HL-60 (cell line): ENCODE measurements at regions not wholly inside any gene's neighbourhood (a gene's known extent, or its start where the extent isn't known, plus 50 kb on each side); places are given as distances from the start of the nearest gene placed in this dataset.

Experiments
- POLR2AphosphoS5 ChIP-seq: IDR thresholded peaks from 2 replicates; pipeline ENCODE4 v1.6.1; 2012; ENCODE audit warnings: low read depth
- TF ChIP-seq, protein P1 (sequence below): IDR thresholded peaks from one replicate; pipeline ENCODE4 v1.5.1; 2011; ENCODE audit warnings: low read length, control low read depth, inconsistent platforms; ENCODE audit not compliant: insufficient read depth

DNA sequence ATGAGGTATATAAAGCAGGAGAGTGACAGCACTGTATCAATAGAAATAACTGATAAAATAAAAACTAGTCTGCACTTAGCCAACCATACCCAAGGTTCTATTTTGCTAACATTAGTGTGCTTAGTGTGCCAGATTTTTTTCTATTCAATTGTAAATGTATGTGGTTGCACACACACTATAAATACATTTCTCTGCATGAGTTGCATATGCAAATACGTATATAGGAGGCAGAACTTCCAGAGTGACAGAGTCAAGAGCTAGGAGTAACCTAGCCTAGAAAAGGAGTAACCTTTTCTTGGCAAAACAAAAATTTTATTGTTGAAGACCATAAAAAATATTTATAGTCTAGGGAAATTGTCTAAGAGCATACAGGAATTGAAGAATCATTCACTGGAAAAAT lies 461.6 kb downstream of the GABRG2 start:
- TF ChIP-seq, protein P1, sequence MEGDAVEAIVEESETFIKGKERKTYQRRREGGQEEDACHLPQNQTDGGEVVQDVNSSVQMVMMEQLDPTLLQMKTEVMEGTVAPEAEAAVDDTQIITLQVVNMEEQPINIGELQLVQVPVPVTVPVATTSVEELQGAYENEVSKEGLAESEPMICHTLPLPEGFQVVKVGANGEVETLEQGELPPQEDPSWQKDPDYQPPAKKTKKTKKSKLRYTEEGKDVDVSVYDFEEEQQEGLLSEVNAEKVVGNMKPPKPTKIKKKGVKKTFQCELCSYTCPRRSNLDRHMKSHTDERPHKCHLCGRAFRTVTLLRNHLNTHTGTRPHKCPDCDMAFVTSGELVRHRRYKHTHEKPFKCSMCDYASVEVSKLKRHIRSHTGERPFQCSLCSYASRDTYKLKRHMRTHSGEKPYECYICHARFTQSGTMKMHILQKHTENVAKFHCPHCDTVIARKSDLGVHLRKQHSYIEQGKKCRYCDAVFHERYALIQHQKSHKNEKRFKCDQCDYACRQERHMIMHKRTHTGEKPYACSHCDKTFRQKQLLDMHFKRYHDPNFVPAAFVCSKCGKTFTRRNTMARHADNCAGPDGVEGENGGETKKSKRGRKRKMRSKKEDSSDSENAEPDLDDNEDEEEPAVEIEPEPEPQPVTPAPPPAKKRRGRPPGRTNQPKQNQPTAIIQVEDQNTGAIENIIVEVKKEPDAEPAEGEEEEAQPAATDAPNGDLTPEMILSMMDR: no peak
- no peak for TF ChIP-seq POLR2AphosphoS5
